GM18508 (cell line): ENCODE measurements at regions not wholly inside any gene's neighbourhood (a gene's known extent, or its start where the extent isn't known, plus 50 kb on each side); places are given as distances from the start of the nearest gene placed in this dataset.

Experiments
- ATAC-seq: cut with Tn5 transposase; IDR thresholded peaks from one replicate; pipeline ENCODE4 v1.9.1; 2021; ENCODE audit warnings: moderate number of reproducible peaks; ENCODE audit not compliant: insufficient read depth, unreplicated experiment

- ATAC-seq: no peak
Observed at GRCh38 chr12:92473564-92473963, 229.2 kb upstream of the PLEKHG7 start.

- no peak for ATAC-seq
Observed at GRCh38 chr12:92472201-92472600, 230.6 kb upstream of the PLEKHG7 start.

- no peak for ATAC-seq
Observed at GRCh38 chr12:92471551-92471950, 231.2 kb upstream of the PLEKHG7 start.

- no peak for ATAC-seq
Observed at GRCh38 chr12:92470608-92471021, 232.2 kb upstream of the PLEKHG7 start.

GRCh38 chr12:92469837-92470236, 233.0 kb upstream of the PLEKHG7 start:
- ATAC-seq: no peak

GRCh38 chr12:92468358-92469020, 234.3 kb upstream of the PLEKHG7 start:
- ATAC-seq: no peak

- no peak for ATAC-seq
Observed at GRCh38 chr12:92467886-92468285, 234.9 kb upstream of the PLEKHG7 start.

- ATAC-seq: peak; percentile 30
Observed at GRCh38 chr12:92466391-92467305, 236.1 kb upstream of the PLEKHG7 start.

GRCh38 chr12:92465786-92466295, 236.9 kb upstream of the PLEKHG7 start:
- ATAC-seq: no peak

GRCh38 chr12:92464911-92465310, 237.9 kb upstream of the PLEKHG7 start:
- no peak for ATAC-seq

GRCh38 chr12:92463171-92463570, 239.6 kb upstream of the PLEKHG7 start:
- no peak for ATAC-seq

- no peak for ATAC-seq
Observed at GRCh38 chr12:92462527-92462926, 240.3 kb upstream of the PLEKHG7 start.

GRCh38 chr12:92462049-92462448, 240.7 kb upstream of the PLEKHG7 start:
- ATAC-seq: peak; percentile 68

GRCh38 chr12:92459850-92460249, 242.9 kb upstream of the PLEKHG7 start:
- no peak for ATAC-seq

GRCh38 chr12:92458996-92459395, 243.8 kb upstream of the PLEKHG7 start:
- no peak for ATAC-seq

GRCh38 chr12:92457458-92458180, 245.2 kb upstream of the PLEKHG7 start:
- no peak for ATAC-seq

- ATAC-seq: no peak
Observed at GRCh38 chr12:92452763-92453162, 250.0 kb upstream of the PLEKHG7 start.

GRCh38 chr12:92446083-92446460, 256.7 kb upstream of the PLEKHG7 start:
- no peak for ATAC-seq

GRCh38 chr12:92445253-92446082, 257.3 kb upstream of the PLEKHG7 start:
- peak; percentile 75 for ATAC-seq

GRCh38 chr12:92444763-92445162, 258.0 kb upstream of the PLEKHG7 start:
- no peak for ATAC-seq
